Kidney epithelial cell (primary cell): ENCODE measurements at regions not wholly inside any gene's neighbourhood (a gene's known extent, or its start where the extent isn't known, plus 50 kb on each side); places are given as distances from the start of the nearest gene placed in this dataset.

Experiments
- DNase-seq: peaks from one replicate; pipeline ENCODE4 v3.0.0-alpha.2; 2010; ENCODE audit warnings: low read depth
- H3K27me3 ChIP-seq: 2 replicates; pipeline ENCODE4 v1.6.0; 2011; ENCODE audit warnings: low read length; ENCODE audit not compliant: control insufficient read depth, insufficient read depth
- H3K36me3 ChIP-seq: 2 replicates; pipeline ENCODE4 v1.5.1; 2011; ENCODE audit warnings: low read length; ENCODE audit not compliant: control insufficient read depth, insufficient read depth
- H3K4me3 ChIP-seq: 2 replicates; pipeline ENCODE4 v1.5.1; 2011; ENCODE audit warnings: low read depth, mild to moderate bottlenecking, control low read depth, low read length
- CTCF ChIP-seq: IDR thresholded peaks from 2 replicates; pipeline ENCODE4 v1.5.1; 2011; ENCODE audit warnings: mild to moderate bottlenecking, moderate library complexity, low read length, control low read depth, inconsistent platforms; ENCODE audit not compliant: insufficient read depth, poor library complexity, severe bottlenecking

- H3K4me3 ChIP-seq, result no peak overlapping the region
- no peaks in the 10 kb centered on the region for H3K27me3 ChIP-seq
- H3K36me3 ChIP-seq, result no peaks in the 10 kb centered on the region
- TF ChIP-seq CTCF, result no peak
- DNase-seq, result no peak
Measured at GRCh38 chr4:37771771-37772170, 54.7 kb upstream of the PGM2 start.

- DNase-seq, result peak; percentile 9
- no peaks in the 10 kb centered on the region for H3K36me3 ChIP-seq
- H3K27me3 ChIP-seq, result no peaks in the 10 kb centered on the region
- no peak for TF ChIP-seq CTCF
- H3K4me3 ChIP-seq, result no peak overlapping the region
Measured at GRCh38 chr4:37770016-37770415, 56.5 kb upstream of the PGM2 start.

- no peak for DNase-seq
- Histone ChIP-seq H3K27me3 (no peaks in the 10 kb centered on the region), H3K4me3 (no peak overlapping the region), H3K36me3 (no peaks in the 10 kb centered on the region)
- TF ChIP-seq CTCF, result no peak
Measured at GRCh38 chr4:37769391-37769989, 57.0 kb upstream of the PGM2 start.

- DNase-seq, result peak; percentile 35
- H3K4me3 ChIP-seq, result no peak overlapping the region
- no peaks in the 10 kb centered on the region for H3K27me3 ChIP-seq
- no peaks in the 10 kb centered on the region for H3K36me3 ChIP-seq
- TF ChIP-seq CTCF, result no peak
Measured at GRCh38 chr4:37767546-37767945, 58.9 kb upstream of the PGM2 start.

GRCh38 chr4:37767019-37767418, 59.5 kb upstream of the PGM2 start:
- no peak for TF ChIP-seq CTCF
- no peak overlapping the region for H3K4me3 ChIP-seq
- no peak for DNase-seq
- H3K36me3 ChIP-seq, result no peaks in the 10 kb centered on the region
- H3K27me3 ChIP-seq, result no peaks in the 10 kb centered on the region

- no peak for TF ChIP-seq CTCF
- no peaks in the 10 kb centered on the region for H3K36me3 ChIP-seq
- H3K4me3 ChIP-seq, result no peak overlapping the region
- no peak for DNase-seq
- no peaks in the 10 kb centered on the region for H3K27me3 ChIP-seq
Measured at GRCh38 chr4:37765741-37766140, 60.7 kb upstream of the PGM2 start.
